ENCODE measurements at regions not wholly inside any gene's neighbourhood (a gene's known extent, or its start where the extent isn't known, plus 50 kb on each side); places are given as distances from the start of the nearest gene placed in this dataset.

DNA sequence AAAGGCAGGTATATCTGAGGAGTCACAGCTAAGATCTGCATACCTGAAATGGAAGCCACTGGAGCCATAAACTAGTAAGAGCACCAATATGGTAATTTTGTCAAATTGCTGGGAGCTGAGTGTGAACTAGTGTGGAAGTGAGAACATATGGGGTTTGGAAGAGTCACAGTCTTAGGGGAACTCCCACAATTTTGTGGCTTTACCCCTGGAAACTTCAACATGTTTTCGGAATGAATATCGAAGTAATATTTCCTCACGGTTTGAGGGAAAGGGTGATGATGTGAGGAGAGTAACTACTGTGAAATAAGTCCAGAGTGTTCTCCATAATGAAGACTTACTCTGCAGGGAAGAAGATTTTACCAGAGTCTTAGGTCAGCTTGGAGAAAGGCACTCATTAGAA, 565.9 kb downstream of the RIT2 start:
- no peak for TF ChIP-seq FOSL2 (IDR thresholded peaks at IDR 0.05; ENCODE audit: borderline replicate concordance, low read depth)
- TF ChIP-seq, protein P1, sequence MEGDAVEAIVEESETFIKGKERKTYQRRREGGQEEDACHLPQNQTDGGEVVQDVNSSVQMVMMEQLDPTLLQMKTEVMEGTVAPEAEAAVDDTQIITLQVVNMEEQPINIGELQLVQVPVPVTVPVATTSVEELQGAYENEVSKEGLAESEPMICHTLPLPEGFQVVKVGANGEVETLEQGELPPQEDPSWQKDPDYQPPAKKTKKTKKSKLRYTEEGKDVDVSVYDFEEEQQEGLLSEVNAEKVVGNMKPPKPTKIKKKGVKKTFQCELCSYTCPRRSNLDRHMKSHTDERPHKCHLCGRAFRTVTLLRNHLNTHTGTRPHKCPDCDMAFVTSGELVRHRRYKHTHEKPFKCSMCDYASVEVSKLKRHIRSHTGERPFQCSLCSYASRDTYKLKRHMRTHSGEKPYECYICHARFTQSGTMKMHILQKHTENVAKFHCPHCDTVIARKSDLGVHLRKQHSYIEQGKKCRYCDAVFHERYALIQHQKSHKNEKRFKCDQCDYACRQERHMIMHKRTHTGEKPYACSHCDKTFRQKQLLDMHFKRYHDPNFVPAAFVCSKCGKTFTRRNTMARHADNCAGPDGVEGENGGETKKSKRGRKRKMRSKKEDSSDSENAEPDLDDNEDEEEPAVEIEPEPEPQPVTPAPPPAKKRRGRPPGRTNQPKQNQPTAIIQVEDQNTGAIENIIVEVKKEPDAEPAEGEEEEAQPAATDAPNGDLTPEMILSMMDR (IDR thresholded peaks at IDR 0.05): no peak
